GM19239 (cell line): ENCODE measurements at regions not wholly inside any gene's neighbourhood (a gene's known extent, or its start where the extent isn't known, plus 50 kb on each side); places are given as distances from the start of the nearest gene placed in this dataset.

Experiments
- DNase-seq: peaks from one replicate; pipeline ENCODE4 v3.0.0; 2011; ENCODE audit warnings: low spot score; ENCODE audit not compliant: insufficient read length
- FAIRE-seq: peaks from 2 replicates; lab custom pipeline; 2011; peaks lifted over from hg19 to GRCh38; lab: Jason Lieb, UNC

DNA sequence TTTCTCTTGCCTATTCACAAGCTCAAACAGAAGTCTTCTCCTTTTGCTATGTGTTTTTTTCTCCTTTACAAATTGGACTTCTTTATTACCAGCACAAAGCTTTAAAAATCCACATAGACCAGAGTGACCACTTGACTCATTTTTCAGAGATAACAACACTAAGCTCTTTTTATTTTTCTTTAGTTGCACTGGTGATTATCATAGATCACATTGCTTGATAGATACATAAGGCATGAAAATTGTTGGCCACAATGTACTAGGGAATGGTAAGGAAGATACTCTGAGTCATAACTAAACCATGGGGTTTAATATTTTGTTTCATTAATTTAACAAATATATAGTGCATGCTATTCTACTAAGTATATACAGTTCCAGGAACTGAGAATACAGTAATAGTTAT, 159.0 kb downstream of the GASK1B start:
- DNase-seq (no peak), FAIRE-seq (no peak)

DNA sequence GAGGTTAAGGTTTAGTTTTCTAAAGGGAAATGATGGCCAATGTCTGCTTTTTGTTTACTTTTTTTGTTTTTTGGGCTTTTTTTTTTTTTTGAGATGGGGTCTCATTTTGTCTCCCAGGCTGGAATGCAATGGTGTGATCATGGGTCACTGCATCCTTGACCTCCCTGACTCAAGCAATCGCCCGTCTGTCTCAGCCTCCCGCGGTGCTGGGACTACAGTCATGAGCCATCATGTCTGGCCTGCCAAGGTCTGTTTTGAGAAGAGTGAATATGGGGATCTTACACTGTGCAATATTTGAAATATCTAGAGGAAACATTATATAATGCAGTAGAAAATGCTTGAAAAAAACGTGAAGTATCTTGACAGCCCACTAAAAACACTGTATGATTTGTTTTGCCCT, 162.5 kb downstream of the GASK1B start:
- DNase-seq (no peak), FAIRE-seq (no peak)

DNA sequence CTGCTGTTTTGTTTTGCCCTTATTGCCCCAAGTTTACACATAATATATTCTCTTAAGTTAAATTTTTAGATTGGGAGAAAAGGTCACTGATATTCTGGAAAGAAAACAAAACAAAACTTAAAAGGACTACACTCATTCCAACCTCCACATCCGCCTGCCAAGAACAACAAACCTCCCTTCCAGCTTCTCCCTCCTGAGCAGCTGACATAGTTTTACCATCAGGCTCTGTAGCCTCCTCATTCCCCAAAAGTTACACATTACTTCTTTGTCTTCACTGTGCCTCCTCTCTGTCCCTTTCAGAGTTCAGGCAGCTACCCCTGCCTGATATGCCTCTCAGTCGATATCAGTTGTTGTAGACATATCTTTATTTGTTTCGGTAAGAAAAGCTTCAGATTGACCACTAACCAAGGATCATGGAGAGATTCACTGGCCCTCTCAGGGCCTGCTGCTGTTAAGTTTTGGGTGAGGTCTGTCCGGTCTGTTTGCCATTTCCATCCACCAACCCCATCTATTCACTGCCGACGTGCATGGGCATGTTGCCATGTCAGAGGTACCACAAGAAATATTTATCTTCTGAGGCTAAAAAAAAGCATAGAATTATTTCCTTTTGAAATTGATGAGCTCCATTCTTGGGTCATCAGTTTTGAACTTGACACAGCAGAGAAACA, 164.1 kb downstream of the GASK1B start:
- FAIRE-seq (no peak), DNase-seq (no peak)

DNA sequence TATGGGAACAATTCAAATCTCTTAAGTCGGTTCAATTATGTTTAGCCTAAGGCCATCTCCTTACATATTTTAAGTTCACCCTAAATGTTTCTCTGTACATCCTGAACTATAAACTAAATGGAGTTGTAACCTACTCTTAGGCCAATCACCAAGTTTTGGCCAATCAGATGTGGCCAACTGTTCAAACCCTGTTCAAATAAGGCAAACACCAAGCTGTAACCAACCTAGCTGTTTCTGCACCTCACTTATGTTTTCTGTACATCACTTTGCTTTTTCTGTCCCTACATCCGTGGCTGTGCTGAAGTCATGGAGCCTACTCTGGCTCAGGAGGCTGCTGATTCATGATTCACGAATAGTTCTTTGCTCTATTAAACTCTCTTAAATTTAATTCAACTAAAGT, 165.3 kb downstream of the GASK1B start:
- DNase-seq, result no peak
- FAIRE-seq, result peak; percentile 21

DNA sequence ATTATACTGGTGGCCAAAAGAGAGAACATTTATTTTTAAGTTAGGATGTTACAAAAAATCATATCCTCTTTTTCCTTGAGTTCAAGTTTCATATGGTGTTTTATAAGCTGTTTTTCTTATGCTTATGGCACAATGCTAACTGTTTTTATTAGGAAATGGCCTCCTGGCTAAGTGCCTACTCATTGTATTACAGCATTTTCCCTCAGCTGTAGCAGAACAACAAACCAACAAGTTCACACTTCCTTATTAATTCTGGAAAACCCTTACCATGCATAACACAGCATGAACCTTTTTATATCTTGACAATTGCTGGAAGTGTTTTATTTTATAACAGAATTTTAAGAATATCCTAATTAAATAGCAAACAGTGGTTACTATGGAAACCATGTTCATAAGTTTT, 165.8 kb downstream of the GASK1B start:
- no peak for FAIRE-seq
- no peak for DNase-seq

DNA sequence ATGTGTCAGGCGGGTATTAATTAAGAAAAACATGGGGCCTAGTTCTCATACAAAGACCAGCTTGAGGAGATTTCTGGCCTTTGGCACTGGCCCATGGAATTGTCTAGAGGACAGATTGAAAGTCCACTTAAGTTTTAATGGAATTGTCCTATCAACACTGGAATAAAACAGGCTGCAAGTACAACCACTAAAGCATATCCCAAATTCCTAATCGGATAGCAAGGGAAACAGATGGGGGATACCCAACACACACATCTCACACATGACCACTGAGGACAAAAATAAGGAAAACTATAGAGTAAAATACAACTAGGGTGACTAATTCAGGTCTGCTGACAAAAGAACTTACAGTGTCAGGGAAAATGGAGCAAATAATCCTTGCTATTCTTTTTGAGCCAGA, 167.8 kb downstream of the GASK1B start:
- DNase-seq (no peak), FAIRE-seq (no peak)

DNA sequence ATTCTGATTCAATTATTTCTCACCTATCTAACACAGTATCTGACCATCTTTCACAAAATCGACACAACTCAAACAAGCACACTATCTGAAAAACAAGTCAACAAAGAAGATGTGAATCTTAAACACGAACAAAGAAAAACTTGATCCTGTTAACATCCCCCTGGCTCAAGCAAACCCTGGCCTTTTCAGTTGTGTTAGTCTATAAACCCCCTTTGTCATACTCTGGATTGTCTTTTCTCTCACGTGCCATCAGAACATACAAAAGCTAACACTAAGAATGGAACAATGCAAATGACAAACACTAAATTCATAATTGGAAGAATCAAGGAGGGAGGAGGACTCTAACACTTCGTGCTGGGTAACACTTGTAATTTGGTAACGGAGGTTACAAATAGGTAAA, 168.7 kb downstream of the GASK1B start:
- FAIRE-seq (no peak), DNase-seq (no peak)

DNA sequence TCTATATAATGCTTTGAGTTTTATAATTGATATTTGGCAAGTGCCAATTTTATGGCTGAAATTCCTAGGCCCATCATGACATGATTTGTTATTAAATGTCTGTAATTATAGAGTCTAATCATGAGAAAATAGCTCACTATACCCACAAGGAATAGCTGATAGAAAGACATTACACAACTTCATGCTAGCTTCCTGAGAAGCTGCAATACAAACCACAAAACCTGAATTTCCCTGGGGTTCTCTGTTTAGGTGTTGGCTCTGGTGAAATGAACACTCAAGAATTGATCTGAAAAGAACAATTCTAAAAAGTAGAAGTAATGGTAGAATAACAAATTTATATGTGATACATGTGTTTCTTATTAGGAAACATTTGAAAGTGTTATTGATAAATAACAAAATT, 169.6 kb downstream of the GASK1B start:
- no peak for FAIRE-seq

DNA sequence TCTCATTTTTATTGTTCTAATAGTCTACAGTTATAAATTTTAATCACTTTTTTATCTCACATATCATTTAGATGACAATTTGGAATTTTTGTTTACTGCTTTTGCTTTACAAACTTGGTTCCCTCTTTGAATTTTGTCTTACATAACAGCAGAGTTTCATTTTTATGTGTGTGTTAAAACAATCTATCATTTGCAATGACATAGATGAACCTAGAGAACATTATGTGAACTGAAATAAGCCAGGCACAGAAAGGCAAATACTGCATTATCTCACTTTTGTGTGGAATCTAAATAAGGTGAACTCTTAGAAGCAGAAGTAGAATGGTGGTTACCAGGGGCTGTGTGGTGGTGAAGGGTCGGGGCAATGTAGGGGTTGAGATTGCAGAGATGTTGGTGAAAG, 170.7 kb downstream of the GASK1B start:
- FAIRE-seq, result no peak
- no peak for DNase-seq

More for the DNA sequence above, 169.6 kb downstream of the GASK1B start:
- no peak for DNase-seq

DNA sequence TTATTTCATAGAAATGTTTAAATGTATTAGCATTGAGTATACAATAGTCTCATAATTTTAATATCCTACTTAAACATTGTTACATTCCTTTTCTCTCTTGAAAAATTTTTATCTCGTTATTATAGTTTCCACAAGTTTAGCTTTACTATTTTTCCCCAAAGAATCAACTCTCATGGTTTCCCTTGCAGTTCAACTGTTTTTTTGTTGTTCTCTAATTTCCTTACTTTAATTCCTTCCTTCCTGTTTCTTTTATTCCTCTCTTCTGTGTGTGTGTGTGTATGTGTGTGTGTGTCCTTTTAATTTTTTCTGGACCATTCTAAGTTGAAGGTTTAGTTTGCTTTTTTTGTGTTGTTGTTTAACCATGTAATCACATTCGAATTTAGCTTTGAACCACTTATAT, 171.1 kb downstream of the GASK1B start:
- FAIRE-seq (no peak), DNase-seq (no peak)

DNA sequence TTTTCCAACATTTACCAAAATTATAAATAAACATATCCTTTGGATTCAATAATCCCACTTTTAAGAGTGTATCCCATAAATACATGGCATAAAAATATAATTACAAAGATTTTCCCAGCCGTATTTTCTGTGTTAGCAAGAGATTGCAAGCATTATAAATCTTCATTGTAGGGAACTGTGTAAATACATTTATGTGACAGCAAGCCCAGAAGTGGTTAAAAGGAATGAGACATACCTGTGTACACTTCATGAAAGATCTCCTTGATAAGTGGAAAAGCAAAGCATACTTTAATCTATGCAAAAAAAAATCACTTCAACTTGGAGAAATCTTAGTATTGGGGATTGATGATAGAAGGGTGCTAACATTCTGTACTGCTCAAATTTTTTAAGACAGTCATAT, 173.1 kb downstream of the GASK1B start:
- FAIRE-seq (no peak), DNase-seq (no peak)

DNA sequence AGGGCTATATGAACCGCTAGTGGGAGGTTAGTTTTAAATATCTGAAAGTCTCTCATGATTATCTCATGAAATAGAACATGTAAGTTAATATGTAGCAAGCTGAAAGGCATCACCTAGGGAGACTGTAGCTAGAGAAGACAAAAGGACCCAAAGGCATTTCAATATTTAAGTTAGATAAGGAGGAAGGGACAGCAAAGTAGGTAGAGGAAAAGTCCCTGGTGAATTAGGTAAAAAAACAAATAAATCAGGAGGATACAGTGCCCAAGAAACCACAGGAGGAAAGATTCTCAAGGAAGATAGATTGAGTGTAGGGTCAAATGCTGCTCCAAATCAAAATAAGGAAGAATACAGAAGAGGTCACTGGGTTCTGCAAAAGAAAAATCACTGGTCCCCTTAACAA, 175.5 kb downstream of the GASK1B start:
- no peak for FAIRE-seq
- no peak for DNase-seq

DNA sequence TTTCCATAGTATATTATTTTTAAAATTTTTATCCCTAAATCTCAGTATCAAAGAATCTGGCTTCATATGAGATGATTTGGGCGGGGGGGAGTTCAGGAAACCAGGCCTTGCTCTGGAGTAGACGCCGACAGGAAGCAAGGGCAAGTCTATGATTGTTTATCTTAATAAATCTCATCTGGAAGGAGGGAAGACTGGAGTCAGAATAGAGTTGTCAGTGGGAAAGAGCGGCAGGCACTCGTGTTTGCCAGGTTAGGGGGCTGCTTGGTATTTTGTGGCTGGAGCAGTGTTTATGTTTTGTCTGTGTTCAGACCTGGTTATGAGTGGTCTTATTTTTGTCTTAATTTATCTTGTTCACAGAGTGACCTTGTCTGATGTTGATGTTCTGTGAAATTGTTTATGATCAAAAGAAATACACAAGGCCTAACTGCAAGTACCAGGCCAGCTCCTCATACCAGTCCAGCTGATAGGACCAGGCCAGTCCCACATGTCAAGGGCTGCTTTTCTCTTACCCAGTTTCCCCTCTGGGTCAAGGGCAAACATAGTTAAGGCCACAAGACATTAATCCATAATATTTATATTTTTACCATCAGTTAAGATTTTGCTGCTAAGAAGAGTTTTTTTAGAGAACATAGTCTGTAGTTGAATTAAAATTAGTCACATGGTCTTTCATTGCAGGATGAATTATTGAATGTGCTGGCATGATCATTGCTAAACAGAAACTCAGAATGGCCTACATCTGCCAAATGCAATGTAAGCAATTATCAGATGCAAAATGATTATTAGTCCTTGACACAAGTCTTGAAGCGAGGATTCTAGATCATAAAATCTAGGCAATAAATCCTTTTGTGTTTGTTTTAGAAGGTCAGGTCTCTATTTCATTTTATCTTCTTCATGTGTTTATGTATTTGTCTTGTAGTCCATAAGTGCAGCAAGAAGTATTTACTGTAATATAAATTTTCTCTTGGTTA, 176.5 kb downstream of the GASK1B start:
- no peak for FAIRE-seq

DNA sequence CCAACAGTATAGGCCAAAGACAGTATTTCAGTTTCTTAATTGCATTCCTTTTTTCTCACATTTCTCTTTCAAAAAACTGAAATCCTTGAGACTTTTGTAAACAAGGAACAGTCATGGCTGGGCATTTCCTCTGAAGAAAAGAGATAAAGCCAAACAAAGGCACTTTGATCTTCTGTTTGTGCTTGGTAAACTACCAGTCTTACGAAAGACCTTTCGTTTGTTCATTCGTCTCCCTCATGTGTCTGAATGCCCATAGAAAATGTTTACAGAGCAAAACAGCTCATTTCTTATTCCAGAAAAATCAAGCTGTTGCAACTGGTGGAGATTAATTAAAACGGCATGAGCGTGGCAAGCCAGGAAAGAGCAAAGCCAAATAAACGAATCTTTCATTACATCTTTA, 178.0 kb downstream of the GASK1B start:
- FAIRE-seq, result no peak
- DNase-seq, result no peak

More for the DNA sequence above, 176.5 kb downstream of the GASK1B start:
- no peak for DNase-seq

DNA sequence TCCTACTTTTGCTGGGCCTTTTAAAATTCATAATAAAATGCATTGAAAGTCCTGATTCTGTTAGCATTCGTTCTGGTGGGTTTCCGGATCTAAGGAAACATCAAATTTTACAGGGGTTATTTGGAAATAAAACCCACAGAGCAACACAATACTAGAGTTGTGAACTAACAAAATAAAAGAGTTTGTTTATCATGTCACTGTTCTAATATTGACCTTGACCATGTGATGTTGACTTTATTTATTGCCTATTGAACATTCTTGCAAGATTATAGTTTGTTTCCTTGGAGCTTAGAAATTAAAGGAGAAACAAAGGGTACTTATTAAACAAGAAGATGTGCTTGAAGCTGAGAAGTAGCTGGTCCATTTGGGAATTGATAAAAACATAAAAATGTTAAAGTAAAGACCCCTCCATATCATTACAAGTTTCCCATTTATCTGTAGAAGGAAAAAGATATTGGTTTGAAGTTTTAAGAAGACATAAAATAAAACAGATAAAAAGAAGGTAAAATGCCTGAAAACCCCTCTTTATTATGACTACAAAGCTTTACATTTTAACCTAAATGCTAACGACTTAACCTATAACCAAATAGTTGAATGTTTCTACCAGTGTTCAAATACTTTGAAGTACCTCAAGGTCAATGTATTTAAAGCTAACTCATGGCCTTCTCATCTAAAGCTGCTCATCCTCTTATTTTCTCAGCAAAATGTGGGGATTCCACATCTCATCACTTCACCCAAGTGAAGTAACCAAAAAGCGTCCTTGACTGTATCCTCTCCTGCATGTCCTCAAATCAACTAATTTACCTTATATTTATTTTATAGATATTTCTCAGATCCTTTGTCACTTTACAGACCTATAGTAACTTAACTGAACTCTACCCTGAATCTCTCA, 179.6 kb downstream of the GASK1B start:
- FAIRE-seq (no peak), DNase-seq (no peak)

DNA sequence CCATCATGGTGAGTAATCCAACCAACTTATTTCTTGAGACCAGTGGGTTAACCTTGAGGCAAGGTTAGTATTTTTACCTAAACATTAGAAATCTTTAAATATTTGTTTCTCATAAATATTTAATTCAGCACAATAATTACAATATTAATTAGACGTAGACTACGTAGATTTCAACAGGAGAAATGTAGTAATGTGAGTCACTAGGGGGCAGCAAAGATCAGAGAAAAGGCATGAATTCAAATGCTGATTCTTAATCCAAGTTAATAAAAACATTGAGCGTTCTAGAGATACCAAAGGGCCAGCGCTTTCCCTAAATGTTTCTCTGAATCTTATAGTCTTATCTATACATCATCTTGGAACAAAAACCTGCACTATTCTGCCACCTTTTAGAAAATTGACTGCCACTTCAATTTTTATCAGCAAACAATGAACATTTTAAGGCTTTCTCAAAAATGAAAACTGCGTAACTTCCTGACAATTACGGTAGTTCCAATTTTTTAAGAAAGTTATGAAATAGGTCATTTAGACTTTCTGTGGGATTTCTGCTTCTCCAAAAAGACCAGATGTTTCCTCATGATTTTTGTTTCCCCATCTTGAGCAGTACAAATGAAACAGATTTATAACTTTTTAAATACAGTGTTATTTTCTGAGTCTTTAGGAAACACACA, 180.7 kb downstream of the GASK1B start:
- no peak for DNase-seq
- peak; percentile 71 for FAIRE-seq

DNA sequence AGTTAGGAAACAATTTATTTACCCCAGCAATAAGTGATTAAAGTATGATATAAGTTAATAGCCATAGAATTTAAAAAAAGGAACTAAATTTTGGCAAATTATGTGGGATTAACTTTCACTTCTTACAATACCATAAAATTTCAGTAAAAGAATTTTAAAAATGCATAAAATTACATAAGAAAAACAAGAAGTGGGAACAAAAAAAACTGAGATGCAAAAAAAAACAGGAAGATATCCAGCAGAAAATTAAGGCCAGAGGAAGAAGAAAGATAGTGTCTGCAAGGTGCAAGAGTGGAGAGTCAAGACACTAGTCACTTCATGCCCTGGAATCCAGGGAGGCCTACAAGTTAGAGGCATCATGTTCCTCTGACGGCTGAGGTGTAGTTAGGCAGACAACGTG, 184.2 kb downstream of the GASK1B start:
- no peak for FAIRE-seq
- DNase-seq, result no peak

DNA sequence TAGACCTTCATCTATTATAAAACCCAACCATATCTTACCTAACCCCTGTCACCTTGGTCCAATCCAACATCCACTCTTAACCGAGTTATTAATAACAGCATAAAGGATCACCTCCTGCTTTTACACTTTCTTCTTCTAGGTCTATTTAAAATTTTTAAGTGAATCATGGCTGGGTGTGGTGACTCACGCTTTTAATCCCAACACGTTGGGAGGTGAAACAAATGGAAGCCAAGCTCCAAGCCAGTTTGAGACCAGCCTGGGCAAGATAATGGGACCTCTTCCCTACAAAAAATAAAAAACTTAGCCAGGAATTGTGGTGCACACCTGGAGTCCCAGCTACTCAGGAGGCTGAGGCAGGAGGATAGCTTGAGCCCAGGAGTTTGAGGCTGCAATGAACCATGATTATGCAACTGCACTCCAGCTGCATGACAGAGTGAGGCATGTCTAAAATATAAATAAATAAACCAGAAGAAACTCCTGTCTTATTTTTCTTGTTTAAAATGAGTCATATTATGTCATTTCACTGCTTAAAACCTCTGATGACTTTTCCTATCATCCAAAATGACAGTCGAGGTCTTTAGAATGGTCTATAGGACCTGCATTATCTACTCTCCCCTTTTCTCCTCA, 188.4 kb downstream of the GASK1B start:
- DNase-seq (no peak), FAIRE-seq (no peak)

DNA sequence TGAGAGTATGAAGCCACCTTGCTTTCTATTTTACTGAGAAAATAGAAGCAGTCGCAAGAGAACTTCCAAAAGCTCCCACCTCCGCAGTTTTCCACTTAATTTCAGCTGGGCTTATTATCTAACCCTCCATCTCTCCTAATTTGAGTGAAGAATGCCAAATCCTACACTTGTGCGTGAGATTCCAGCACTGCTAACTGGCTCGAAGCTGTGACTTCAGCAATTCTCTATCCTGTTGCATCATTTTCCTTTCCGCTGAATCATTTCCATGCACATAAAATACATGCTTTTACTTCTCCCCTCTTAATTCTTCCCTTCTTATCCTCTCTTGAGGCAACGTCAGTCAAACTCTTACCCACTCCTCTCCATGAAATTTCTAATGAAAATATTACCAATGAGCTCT, 189.5 kb downstream of the GASK1B start:
- FAIRE-seq (no peak), DNase-seq (no peak)

DNA sequence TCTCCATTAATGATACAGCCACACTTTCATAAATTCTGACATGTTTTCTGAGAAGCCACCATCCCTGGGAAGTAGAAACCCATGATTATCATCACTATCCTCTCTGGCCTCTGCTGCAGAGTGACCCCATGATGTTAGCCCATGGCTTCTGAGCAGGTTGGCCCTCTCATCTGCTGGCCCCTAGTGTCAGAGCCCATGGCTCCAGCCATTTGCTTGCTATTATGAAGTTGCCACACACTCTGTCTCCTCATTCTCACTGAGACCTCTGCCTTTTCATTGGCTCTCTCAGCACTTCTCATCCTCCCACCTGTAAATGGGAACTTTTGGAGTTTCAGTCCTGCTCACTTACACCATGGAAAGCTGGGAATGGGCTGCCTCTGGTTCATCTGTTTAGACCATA, 192.7 kb downstream of the GASK1B start:
- DNase-seq (no peak), FAIRE-seq (no peak)
